ENCODE measurements at regions not wholly inside any gene's neighbourhood (a gene's known extent, or its start where the extent isn't known, plus 50 kb on each side); places are given as distances from the start of the nearest gene placed in this dataset.

GRCh38 chrX:69262036-69262936 lies 97.0 kb upstream of the PJA1 start:
- Histone ChIP-seq H3K27me3 (no peaks in the 10 kb centered on the region), H3K27ac (no peak overlapping the region), H3K36me3 (replicated peaks in 1 of 2; ENCODE audit: insufficient read depth in 1 of 2, low read depth in 2 of 2) (no peaks in the 10 kb centered on the region), H3K4me3 (no peak overlapping the region), H3K4me1 (no peaks in the 10 kb centered on the region), H3K9me3 (no peaks in the 10 kb centered on the region)
- WGBS, 2 donors, result 69 to 72% methylated on average over 6 to 10 of the region's 12 CpGs
- intact Hi-C loops (cut with DNase I), result no loop called here
- TF ChIP-seq CTCF (IDR thresholded peaks at IDR 0.05) (no peak), POLR2A (IDR thresholded peaks at IDR 0.05) (no peak)
- ATAC-seq (no peak), DNase-seq (no peak)

- intact Hi-C loops (cut with DNase I), result no loop called here
These were observed 94.9 kb upstream of the PJA1 start for GRCh38 chrX:69260169-69260568.

DNA sequence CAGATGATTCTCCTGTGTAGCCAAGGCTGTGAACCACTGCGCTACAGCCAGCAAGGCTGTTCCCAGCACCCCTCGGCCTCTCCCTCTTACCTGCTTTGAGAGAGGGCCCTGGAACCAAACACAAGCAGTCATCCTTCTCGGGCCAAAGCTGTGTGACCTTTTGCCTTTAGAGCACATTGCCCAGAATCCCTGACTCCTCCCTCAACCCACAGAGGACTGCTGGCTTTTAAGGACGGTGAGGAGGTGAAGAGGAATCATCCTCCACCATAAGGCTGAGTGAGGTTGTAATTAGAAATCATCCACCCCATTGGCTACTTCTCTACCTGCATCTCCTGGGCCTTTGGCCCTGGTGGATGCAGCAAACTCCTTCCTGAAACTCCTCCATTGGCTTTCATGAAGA lies 93.6 kb upstream of the PJA1 start:
- DNase-seq (no peak), ATAC-seq (no peak)
- Histone ChIP-seq H3K4me3 (no peak overlapping the region), H3K27me3 (no peaks in the 10 kb centered on the region), H3K36me3 (replicated peaks in 1 of 2; ENCODE audit: insufficient read depth in 1 of 2, low read depth in 2 of 2) (no peaks in the 10 kb centered on the region), H3K27ac (no peak overlapping the region), H3K9me3 (no peaks in the 10 kb centered on the region), H3K4me1 (no peaks in the 10 kb centered on the region)
- 57 to 82% methylated on average over 1 to 4 of the region's 4 CpGs for WGBS, 2 donors
- intact Hi-C loops (cut with DNase I), result no loop called here
- TF ChIP-seq POLR2A (IDR thresholded peaks at IDR 0.05), result no peak
- TF ChIP-seq CTCF (IDR thresholded peaks at IDR 0.05), result no peak

More at GRCh38 chrX:69260169-69260568, 94.9 kb upstream of the PJA1 start:
- WGBS, 2 donors, result 50 to 75% methylated on average over 2 of the region's 2 CpGs
- Histone ChIP-seq H3K9me3 (no peaks in the 10 kb centered on the region), H3K27ac (no peak overlapping the region), H3K27me3 (no peaks in the 10 kb centered on the region), H3K36me3 (replicated peaks in 1 of 2; ENCODE audit: insufficient read depth in 1 of 2, low read depth in 2 of 2) (no peaks in the 10 kb centered on the region), H3K4me3 (no peak overlapping the region), H3K4me1 (no peaks in the 10 kb centered on the region)
- TF ChIP-seq CTCF (IDR thresholded peaks at IDR 0.05), result no peak
- no peak for TF ChIP-seq POLR2A (IDR thresholded peaks at IDR 0.05)
- ATAC-seq, result no peak
- no peak for DNase-seq

DNA sequence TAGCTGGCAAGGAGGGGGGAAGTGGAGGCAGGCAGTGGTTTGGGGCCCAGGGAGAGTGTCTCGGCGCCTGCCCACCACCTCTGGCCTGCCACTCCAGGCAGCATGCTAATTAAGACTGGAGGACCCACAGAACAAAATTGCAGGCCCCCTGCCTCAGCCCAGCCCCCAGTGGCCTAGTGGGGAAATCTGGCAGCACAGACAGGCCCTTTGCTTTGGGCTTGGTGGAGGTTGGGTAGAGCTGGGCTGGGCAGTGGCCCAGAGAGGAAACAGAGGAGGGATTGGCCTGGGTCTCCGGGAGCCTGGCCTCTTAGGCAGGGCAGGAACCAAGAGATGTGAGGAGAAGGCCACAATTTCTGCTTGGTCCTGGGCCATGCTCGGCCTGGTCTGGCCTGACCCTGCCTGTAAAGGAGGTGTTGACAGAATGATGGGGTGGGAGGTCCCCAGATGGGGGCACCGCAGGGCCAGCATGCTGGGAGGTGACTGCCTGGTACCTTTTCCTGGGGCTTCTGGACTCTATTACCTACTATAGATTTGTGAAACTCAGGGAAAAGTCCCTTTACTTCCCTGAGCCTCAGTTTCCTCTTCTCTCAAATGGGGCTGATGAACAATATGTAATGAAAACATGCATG lies 92.4 kb upstream of the PJA1 start:
- TF ChIP-seq CTCF (IDR thresholded peaks at IDR 0.05) (no peak), POLR2A (IDR thresholded peaks at IDR 0.05) (no peak)
- Histone ChIP-seq H3K27me3 (no peaks in the 10 kb centered on the region), H3K27ac (no peak overlapping the region), H3K9me3 (no peaks in the 10 kb centered on the region), H3K36me3 (replicated peaks in 1 of 2; ENCODE audit: insufficient read depth in 1 of 2, low read depth in 2 of 2) (no peaks in the 10 kb centered on the region), H3K4me1 (no peaks in the 10 kb centered on the region), H3K4me3 (no peak overlapping the region)
- DNase-seq (no peak), ATAC-seq (no peak)
- intact Hi-C loops (cut with DNase I), result no loop called here
- WGBS, 2 donors, result 80 to 86% methylated on average over 1 to 2 of the region's 5 CpGs

DNA sequence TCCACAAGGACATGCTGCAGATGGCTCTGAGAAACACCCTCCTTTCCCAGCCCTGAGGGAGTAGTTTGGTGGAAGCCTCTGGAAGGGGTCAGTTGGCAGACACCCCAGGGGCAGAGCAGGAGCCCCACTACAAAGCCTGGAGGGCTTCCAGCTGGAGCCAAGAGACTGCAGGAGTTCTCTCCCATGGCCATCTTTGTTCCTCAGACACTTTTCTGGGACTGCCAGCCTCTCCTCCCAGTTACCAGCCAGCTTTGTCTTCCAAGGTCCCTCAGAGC lies 91.0 kb upstream of the PJA1 start:
- no peak overlapping the region for H3K4me3 ChIP-seq
- H3K36me3 ChIP-seq (replicated peaks in 1 of 2; ENCODE audit: insufficient read depth in 1 of 2, low read depth in 2 of 2), result no peaks in the 10 kb centered on the region
- no peaks in the 10 kb centered on the region for H3K27me3 ChIP-seq
- H3K9me3 ChIP-seq, result no peaks in the 10 kb centered on the region
- no peak for DNase-seq
- TF ChIP-seq POLR2A (IDR thresholded peaks at IDR 0.05), result no peak
- TF ChIP-seq CTCF (IDR thresholded peaks at IDR 0.05), result no peak
- intact Hi-C loops (cut with DNase I), result no loop called here
- H3K4me1 ChIP-seq, result no peaks in the 10 kb centered on the region
- ATAC-seq, result no peak
- no peak overlapping the region for H3K27ac ChIP-seq

All from body of pancreas (tissue), 4 donors.